ENCODE measurements at regions not wholly inside any gene's neighbourhood (a gene's known extent, or its start where the extent isn't known, plus 50 kb on each side); places are given as distances from the start of the nearest gene placed in this dataset.

DNA sequence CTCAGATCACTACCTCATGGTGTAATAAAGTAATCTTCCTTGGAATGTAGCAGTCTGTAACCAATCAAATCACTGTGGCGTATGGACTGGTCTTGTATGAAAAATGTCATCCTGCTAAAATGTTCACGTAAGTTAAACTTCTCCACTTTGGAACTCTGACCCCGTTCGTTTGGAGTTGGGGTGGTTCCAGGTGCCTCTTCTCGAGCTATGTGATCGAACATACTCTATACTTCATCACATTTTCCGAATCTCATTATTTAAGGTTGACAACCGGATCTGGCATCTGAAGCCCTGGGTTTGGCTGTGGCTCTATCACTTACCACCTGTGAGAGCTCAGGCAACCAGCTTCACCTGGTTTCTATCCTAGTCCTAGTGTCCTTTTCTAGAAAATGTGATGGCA is 148.0 kb upstream of the MYCN start:
- no peak for TF ChIP-seq CTCF (conservative IDR thresholded peaks at IDR 0.05; ENCODE audit: low read length)

DNA sequence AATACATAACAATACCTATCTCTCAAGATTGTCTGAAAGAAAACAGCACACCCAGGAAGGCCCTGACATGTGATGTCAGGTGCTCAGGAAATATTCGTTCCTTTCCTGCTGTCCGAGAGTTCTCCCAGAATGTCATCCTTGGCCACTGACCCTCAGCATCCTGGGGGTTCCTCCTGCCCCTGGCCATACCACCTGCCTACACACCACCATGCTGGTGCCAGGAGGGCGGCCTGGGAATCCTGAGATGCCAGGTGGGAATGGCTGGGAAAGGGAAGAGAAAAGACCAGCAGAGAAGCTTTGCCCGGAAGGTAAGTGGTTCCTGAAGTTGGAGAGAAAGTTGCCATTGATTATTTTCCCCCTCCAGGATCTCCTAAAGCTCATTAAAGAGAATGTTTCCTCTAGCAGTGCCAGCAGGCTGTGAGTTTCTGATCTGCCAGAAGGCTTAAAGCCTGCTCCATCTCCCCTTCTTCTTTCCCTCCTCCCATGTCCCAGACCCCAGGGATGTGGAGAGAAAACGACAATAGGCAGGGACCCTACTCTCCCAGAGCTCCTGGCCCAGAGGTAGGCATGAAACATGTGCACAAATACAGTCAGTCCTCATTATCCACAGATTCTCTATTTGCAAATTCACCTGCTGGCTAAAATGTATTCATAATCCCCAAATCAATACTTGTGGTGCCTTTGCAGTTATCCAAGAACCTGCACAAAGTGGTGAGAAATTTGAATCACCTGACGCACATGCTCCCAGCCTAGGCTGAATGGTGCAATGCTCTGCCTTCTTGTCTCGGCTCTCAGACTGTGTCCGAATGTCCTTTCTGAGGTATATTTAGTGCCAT is 147.1 kb upstream of the MYCN start:
- no peak for TF ChIP-seq CTCF (conservative IDR thresholded peaks at IDR 0.05; ENCODE audit: low read length)

More for the DNA sequence above, 148.0 kb upstream of the MYCN start:
- H3K4me3 ChIP-seq (ENCODE audit: low read length) = no peak overlapping the region
- DNase-seq (ENCODE audit: low read depth) = no peak

DNA sequence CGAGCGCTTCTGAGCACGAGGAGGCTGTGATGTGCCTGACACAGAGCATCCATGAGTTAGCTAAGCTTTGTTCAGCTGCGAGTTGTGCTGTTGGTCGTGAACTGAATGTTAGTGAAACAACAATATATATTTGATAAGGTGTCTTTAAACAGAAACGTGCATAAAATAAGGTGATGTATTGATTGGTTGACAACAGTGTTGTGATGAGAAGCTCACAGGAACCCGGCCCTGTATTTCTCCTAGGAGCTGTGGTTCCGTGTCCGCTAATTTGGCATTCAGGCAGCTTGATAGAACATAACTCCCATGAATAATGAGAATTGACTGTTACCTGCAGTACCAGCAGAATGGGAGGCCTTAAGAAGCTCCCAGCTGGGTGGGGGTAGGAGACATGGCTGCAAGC is 146.4 kb upstream of the MYCN start:
- DNase-seq (ENCODE audit: low read depth) = no peak
- no peak overlapping the region for H3K4me3 ChIP-seq (ENCODE audit: low read length)
- TF ChIP-seq CTCF (conservative IDR thresholded peaks at IDR 0.05; ENCODE audit: low read length) = no peak

More for the DNA sequence above, 147.1 kb upstream of the MYCN start:
- H3K4me3 ChIP-seq (ENCODE audit: low read length) = no peak overlapping the region
- no peak for DNase-seq (ENCODE audit: low read depth)

GRCh38 chr2:15794608-15795134 is 145.7 kb upstream of the MYCN start:
- TF ChIP-seq CTCF (conservative IDR thresholded peaks at IDR 0.05; ENCODE audit: low read length) = no peak
- DNase-seq (ENCODE audit: low read depth) = no peak
- H3K4me3 ChIP-seq (ENCODE audit: low read length) = no peak overlapping the region

GRCh38 chr2:15795426-15795825 is 144.9 kb upstream of the MYCN start:
- H3K4me3 ChIP-seq (ENCODE audit: low read length) = no peak overlapping the region
- no peak for TF ChIP-seq CTCF (conservative IDR thresholded peaks at IDR 0.05; ENCODE audit: low read length)
- peak; percentile 25 for DNase-seq (ENCODE audit: low read depth)

DNA sequence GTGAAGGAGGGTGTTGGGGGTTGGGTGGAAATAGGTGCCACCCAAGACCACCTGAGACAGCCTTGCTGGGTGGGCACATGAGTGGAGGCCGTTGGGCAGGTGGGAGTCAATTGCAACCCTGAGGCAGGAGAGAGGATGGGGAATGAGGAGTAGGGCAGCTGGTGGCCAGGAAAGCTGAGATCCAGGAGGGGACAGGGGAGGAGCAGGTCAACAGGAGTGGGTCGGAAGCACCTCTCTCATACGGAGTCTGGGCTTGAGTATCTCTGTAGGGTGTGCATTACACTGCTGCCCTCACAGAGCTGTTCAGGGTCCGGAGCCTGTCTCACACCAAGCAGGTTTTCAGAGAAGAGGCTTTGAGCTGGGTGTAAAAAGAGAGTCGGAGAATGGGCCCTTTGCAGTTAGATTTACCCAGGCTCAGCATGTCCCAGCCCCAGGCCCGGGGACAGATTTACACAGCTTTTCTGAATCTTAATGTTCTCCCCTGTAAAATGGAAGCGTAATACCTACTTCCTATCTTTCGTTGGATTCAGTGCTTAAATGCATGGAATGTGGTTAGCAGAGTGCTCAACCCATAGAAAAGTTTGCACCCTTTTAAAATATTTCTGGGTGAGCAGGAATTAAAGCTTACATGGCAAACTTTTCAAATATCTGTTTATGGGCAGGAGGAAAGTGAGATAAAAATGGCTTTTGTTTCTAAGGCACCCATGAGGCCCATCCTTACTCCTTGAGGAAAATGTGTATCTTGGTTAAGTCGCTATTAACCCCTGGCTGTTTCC is 144.0 kb upstream of the MYCN start:
- DNase-seq (ENCODE audit: low read depth) = no peak
- H3K4me3 ChIP-seq (ENCODE audit: low read length) = no peak overlapping the region
- TF ChIP-seq CTCF (conservative IDR thresholded peaks at IDR 0.05; ENCODE audit: low read length) = no peak

All from AG10803 (cell line).